HL-60 (cell line): ENCODE measurements at regions not wholly inside any gene's neighbourhood (a gene's known extent, or its start where the extent isn't known, plus 50 kb on each side); places are given as distances from the start of the nearest gene placed in this dataset.
"Not testable (repeated sequence)": the region's sequence is repeated elsewhere in the genome, so short reads cannot be mapped to it uniquely, and the experiment has no call there.

Experiments used
- DNase-seq, 2 experiments: peaks; one replicate each; pipeline ENCODE4 v3.0.0-alpha.2; 2010 to 2020; ENCODE audit warnings: low read depth in 1 of 2, low spot score in 1 of 2
- H3K27ac ChIP-seq: fragments of 250-450 bp; sonication (Bioruptor Pico); replicated peaks from 2 replicates; pipeline ENCODE4 v1.5.1; 2020; ENCODE audit warnings: mild to moderate bottlenecking, moderate library complexity
- H3K27me3 ChIP-seq: fragments of 250-450 bp; sonication (Bioruptor Pico); 2 replicates; pipeline ENCODE4 v1.5.1; 2021; ENCODE audit warnings: mild to moderate bottlenecking, moderate library complexity; ENCODE audit not compliant: insufficient read depth, poor library complexity, severe bottlenecking
- H3K4me3 ChIP-seq: replicated peaks from 2 replicates; pipeline ENCODE4 v1.5.1; 2011; ENCODE audit warnings: mild to moderate bottlenecking, control low read depth, low read length; ENCODE audit not compliant: insufficient read depth
- GABPA ChIP-seq: IDR thresholded peaks from 2 replicates; pipeline ENCODE4 v1.6.1; 2012; ENCODE audit warnings: low read depth
- POLR2AphosphoS5 ChIP-seq: IDR thresholded peaks from 2 replicates; pipeline ENCODE4 v1.6.1; 2012; ENCODE audit warnings: low read depth
- SPI1 ChIP-seq: IDR thresholded peaks from 2 replicates; pipeline ENCODE4 v1.6.1; 2012; ENCODE audit warnings: low read depth, mild to moderate bottlenecking, borderline replicate concordance
- TF ChIP-seq, protein P1 (sequence below): IDR thresholded peaks from one replicate; pipeline ENCODE4 v1.5.1; 2011; ENCODE audit warnings: low read length, control low read depth, inconsistent platforms; ENCODE audit not compliant: insufficient read depth
- TF ChIP-seq, protein P2 (sequence below): IDR thresholded peaks from 2 replicates; pipeline ENCODE4 v1.6.1; 2012; ENCODE audit warnings: low read depth; ENCODE audit not compliant: insufficient replicate concordance

DNA sequence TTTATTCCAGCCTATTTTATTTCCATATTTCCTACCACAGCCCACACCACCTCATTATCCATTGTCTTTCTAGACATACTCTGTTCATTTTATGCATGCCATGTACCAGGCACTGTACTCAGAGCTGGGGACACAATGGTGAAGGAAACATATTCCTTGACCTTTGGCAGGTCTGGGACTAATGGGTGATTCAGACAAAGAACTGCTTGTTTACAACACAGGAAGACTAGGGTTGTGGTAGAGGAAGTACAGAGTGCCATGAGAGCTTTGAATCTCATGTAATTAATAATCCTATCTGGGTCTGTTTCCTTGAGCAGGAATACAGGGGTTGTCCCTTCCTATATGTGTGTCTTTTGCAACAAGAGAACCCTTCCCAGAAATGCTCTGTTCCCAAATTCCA, 75.1 kb upstream of the NUDT10 start:
- TF ChIP-seq, protein P1, sequence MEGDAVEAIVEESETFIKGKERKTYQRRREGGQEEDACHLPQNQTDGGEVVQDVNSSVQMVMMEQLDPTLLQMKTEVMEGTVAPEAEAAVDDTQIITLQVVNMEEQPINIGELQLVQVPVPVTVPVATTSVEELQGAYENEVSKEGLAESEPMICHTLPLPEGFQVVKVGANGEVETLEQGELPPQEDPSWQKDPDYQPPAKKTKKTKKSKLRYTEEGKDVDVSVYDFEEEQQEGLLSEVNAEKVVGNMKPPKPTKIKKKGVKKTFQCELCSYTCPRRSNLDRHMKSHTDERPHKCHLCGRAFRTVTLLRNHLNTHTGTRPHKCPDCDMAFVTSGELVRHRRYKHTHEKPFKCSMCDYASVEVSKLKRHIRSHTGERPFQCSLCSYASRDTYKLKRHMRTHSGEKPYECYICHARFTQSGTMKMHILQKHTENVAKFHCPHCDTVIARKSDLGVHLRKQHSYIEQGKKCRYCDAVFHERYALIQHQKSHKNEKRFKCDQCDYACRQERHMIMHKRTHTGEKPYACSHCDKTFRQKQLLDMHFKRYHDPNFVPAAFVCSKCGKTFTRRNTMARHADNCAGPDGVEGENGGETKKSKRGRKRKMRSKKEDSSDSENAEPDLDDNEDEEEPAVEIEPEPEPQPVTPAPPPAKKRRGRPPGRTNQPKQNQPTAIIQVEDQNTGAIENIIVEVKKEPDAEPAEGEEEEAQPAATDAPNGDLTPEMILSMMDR, result no peak
- no peak for TF ChIP-seq POLR2AphosphoS5
- DNase-seq, result no peak
- H3K4me3 ChIP-seq, result no peak overlapping the region

DNA sequence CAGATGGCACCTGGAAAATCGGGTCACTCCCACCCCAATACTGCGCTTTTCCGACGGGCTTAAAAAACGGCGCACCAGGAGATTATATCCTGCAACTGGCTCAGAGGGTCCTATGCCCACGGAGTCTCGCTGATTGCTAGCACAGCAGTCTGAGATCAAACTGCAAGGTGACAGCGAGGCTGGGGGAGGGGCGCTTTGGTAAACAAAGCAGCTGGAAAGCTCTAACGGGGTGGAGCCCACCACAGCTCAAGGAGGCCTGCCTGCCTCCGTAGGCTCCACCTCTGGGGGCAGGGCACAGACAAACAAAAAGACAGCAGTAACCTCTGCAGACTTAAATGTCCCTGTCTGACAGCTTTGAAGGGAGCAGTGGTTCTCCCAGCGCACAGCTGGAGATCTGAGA, 70.4 kb upstream of the NUDT10 start:
- H3K27ac ChIP-seq, H3K27me3 ChIP-seq, H3K4me3 ChIP-seq, DNase-seq: not testable (repeated sequence)

More for the DNA sequence above, 75.1 kb upstream of the NUDT10 start:
- Histone ChIP-seq H3K27me3 (no peaks in the 10 kb centered on the region), H3K27ac (no peak overlapping the region)

DNA sequence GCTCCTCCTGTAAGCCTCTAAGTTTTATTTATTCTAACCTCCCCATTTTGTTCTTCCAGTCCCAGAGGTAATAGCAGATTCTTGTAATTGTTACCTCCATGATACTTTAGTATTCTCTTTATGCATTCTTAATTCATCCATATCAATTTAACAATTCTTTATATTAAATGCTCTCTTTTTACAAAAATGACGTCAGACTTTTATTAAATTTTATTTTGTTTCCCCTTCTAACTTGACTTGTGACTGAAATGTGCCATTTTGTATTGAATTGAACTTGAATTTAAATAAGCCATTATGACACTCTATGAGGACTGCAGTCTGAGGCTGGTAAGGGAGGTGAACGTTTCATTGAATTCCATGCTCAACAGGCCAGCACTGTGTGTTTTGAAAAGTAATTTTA, 60.0 kb upstream of the NUDT10 start:
- DNase-seq, result no peak
- Histone ChIP-seq H3K4me3 (no peak overlapping the region), H3K27me3 (no peaks in the 10 kb centered on the region), H3K27ac (no peak overlapping the region)
- TF ChIP-seq, protein P1, result no peak
- TF ChIP-seq, protein P2, sequence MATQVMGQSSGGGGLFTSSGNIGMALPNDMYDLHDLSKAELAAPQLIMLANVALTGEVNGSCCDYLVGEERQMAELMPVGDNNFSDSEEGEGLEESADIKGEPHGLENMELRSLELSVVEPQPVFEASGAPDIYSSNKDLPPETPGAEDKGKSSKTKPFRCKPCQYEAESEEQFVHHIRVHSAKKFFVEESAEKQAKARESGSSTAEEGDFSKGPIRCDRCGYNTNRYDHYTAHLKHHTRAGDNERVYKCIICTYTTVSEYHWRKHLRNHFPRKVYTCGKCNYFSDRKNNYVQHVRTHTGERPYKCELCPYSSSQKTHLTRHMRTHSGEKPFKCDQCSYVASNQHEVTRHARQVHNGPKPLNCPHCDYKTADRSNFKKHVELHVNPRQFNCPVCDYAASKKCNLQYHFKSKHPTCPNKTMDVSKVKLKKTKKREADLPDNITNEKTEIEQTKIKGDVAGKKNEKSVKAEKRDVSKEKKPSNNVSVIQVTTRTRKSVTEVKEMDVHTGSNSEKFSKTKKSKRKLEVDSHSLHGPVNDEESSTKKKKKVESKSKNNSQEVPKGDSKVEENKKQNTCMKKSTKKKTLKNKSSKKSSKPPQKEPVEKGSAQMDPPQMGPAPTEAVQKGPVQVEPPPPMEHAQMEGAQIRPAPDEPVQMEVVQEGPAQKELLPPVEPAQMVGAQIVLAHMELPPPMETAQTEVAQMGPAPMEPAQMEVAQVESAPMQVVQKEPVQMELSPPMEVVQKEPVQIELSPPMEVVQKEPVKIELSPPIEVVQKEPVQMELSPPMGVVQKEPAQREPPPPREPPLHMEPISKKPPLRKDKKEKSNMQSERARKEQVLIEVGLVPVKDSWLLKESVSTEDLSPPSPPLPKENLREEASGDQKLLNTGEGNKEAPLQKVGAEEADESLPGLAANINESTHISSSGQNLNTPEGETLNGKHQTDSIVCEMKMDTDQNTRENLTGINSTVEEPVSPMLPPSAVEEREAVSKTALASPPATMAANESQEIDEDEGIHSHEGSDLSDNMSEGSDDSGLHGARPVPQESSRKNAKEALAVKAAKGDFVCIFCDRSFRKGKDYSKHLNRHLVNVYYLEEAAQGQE, result no peak
- TF ChIP-seq SPI1, result no peak
- no peak for TF ChIP-seq GABPA
- no peak for TF ChIP-seq POLR2AphosphoS5

DNA sequence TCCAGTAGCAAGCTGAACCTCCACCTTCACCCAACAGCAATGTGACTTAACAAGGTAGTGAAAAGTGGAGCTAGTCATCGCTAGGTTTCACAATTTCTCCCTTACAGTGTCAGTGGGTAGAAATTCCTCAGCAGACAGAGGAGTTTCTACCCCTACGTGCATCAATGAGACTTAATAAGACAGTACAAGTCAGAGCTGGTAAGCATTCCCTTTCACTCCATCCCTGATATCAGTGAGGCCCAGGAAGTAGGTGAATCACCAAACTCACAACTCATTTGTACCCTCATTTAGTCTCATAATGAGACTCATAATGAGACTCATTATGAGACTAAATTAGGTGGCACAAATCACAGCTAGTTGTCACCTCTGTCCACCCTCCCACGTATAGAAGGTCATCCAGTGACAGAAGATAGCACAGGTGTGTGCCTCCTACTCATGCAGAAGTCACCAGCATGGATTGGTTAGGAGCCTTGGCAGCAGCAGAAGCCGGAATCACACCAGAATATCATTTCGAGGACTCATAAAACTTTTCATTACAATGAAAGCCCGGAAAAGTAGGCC, 50.8 kb upstream of the NUDT10 start:
- no peaks in the 10 kb centered on the region for H3K27me3 ChIP-seq
- no peak for DNase-seq
- no peak overlapping the region for H3K27ac ChIP-seq
- TF ChIP-seq, protein P2, result no peak
- TF ChIP-seq GABPA (no peak), SPI1 (no peak), POLR2AphosphoS5 (no peak)
- TF ChIP-seq, protein P1, result no peak
- no peak overlapping the region for H3K4me3 ChIP-seq
